Hepatocyte (in vitro differentiated cells): ENCODE measurements at regions not wholly inside any gene's neighbourhood (a gene's known extent, or its start where the extent isn't known, plus 50 kb on each side); places are given as distances from the start of the nearest gene placed in this dataset.

Experiments used
- EZH2phosphoT487 ChIP-seq: fragments of 200-600 bp; sonication (generic); IDR thresholded peaks from one replicate; pipeline ENCODE4 v1.6.1; 2018; ENCODE audit warnings: antibody characterized with exemption, mild to moderate bottlenecking, low read depth, moderate library complexity; ENCODE audit not compliant: unreplicated experiment, severe bottlenecking
- TF ChIP-seq, protein P1 (sequence below): fragments of 200-600 bp; sonication (generic); IDR thresholded peaks from 2 replicates; pipeline ENCODE4 v1.5.1; 2016; ENCODE audit warnings: antibody characterized with exemption, mild to moderate bottlenecking; ENCODE audit not compliant: poor library complexity

DNA sequence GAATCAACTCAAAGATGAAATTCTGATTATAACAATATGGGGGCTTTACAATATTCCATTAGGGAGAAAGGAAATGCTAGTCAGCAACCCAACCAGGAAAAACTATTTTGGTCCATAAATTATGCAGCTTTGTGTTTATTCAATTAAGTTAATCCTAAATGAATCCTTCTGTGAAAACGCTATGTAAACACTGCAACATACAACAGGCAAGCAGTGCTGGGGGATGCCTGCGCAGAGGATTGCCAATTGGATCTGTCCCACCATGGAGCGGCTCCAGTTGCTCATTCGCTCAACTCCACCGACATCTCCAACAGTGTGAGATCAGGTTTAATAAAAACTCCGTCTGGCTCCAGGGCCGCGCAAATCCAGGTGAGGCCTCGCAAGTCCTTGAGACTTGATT is 290.5 kb upstream of the VEPH1 start:
- TF ChIP-seq, protein P1, sequence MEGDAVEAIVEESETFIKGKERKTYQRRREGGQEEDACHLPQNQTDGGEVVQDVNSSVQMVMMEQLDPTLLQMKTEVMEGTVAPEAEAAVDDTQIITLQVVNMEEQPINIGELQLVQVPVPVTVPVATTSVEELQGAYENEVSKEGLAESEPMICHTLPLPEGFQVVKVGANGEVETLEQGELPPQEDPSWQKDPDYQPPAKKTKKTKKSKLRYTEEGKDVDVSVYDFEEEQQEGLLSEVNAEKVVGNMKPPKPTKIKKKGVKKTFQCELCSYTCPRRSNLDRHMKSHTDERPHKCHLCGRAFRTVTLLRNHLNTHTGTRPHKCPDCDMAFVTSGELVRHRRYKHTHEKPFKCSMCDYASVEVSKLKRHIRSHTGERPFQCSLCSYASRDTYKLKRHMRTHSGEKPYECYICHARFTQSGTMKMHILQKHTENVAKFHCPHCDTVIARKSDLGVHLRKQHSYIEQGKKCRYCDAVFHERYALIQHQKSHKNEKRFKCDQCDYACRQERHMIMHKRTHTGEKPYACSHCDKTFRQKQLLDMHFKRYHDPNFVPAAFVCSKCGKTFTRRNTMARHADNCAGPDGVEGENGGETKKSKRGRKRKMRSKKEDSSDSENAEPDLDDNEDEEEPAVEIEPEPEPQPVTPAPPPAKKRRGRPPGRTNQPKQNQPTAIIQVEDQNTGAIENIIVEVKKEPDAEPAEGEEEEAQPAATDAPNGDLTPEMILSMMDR: no peak
- no peak for TF ChIP-seq EZH2phosphoT487
